ENCODE measurements at regions not wholly inside any gene's neighbourhood (a gene's known extent, or its start where the extent isn't known, plus 50 kb on each side); places are given as distances from the start of the nearest gene placed in this dataset.

DNA sequence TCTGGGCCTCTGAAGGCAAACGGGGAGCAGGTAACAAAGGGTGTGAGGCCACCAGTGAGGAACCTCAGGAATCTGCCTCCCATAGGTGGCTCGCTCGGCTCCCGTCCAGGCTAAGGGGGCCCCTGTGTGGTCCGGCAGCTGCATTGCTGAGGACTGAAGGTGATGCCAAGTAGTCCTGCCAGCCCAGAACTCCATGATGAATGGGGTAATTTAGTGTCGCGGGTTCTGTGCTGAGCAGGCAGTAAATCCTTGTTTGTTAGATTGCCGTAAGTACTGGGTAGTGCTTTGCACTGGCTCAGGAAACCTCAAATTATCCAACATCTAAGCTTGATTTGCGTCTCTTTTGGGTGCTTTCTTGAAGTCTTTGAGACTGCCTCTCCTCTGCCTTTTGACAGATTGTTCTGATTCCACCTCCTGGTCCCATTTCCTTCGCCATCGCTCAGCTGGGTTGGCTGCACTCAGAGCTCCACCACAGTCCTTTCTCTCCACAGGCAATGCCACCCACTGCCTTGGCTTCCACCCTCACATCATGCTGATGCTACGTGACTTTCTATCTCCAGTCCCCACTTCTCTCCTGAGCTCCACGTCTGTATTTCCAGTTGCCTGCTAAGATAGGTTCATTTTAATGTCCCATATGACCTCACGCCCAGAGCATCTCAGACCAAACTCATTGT lies 392.0 kb downstream of the FUT8 start:
- intact Hi-C loops (cut with DNase I): no loop called here
- ATAC-seq: no peak
- H3K27ac ChIP-seq: no peak overlapping the region
- H3K4me1 ChIP-seq: no peaks in the 10 kb centered on the region
- no peak for DNase-seq
- no peaks in the 10 kb centered on the region for H3K27me3 ChIP-seq
- TF ChIP-seq POLR2A (IDR thresholded peaks at IDR 0.05) (no peak), CTCF (IDR thresholded peaks at IDR 0.05) (no peak)
- no peaks in the 10 kb centered on the region for H3K36me3 ChIP-seq (replicated peaks in 1 of 2; ENCODE audit: insufficient read depth in 1 of 2, low read depth in 2 of 2)
- WGBS, 2 donors: 66 to 75% methylated on average over 10 to 13 of the region's 14 CpGs
- H3K9me3 ChIP-seq: peaks cover 0 to 12% (median 0%) of the 10 kb centered on the region in 3 donors
- no peak overlapping the region for H3K4me3 ChIP-seq

- H3K4me1 ChIP-seq: no peaks in the 10 kb centered on the region
- H3K27ac ChIP-seq: no peak overlapping the region
- ATAC-seq (no peak), DNase-seq (no peak)
- intact Hi-C loops (cut with DNase I): no loop called here
- H3K9me3 ChIP-seq: peaks cover 0 to 12% (median 0%) of the 10 kb centered on the region in 3 donors
- H3K4me3 ChIP-seq: no peak overlapping the region
- no peaks in the 10 kb centered on the region for H3K27me3 ChIP-seq
- no peak for TF ChIP-seq POLR2A (IDR thresholded peaks at IDR 0.05)
- TF ChIP-seq CTCF (IDR thresholded peaks at IDR 0.05): no peak
- WGBS, 2 donors: 76 to 77% methylated on average over 3 of the region's 3 CpGs
- H3K36me3 ChIP-seq (replicated peaks in 1 of 2; ENCODE audit: insufficient read depth in 1 of 2, low read depth in 2 of 2): no peaks in the 10 kb centered on the region
Measured at GRCh38 chr14:65805113-65805473, 392.6 kb downstream of the FUT8 start.

GRCh38 chr14:65808390-65808789 lies 395.9 kb downstream of the FUT8 start:
- H3K9me3 ChIP-seq: peaks cover 0 to 12% (median 0%) of the 10 kb centered on the region in 3 donors
- intact Hi-C loops (cut with DNase I): no loop called here
- no peaks in the 10 kb centered on the region for H3K27me3 ChIP-seq
- ATAC-seq (no peak), DNase-seq (no peak)
- H3K36me3 ChIP-seq (replicated peaks in 1 of 2; ENCODE audit: insufficient read depth in 1 of 2, low read depth in 2 of 2): no peaks in the 10 kb centered on the region
- no peak for TF ChIP-seq POLR2A (IDR thresholded peaks at IDR 0.05)
- H3K4me1 ChIP-seq: no peaks in the 10 kb centered on the region
- no peak overlapping the region for H3K27ac ChIP-seq
- H3K4me3 ChIP-seq: no peak overlapping the region
- 94 to 96% methylated on average over 2 of the region's 2 CpGs for WGBS, 2 donors

- Histone ChIP-seq H3K4me1 (no peaks in the 10 kb centered on the region), H3K9me3 (peaks cover 0 to 12% (median 0%) of the 10 kb centered on the region in 3 donors), H3K27ac (no peak overlapping the region), H3K27me3 (no peaks in the 10 kb centered on the region), H3K4me3 (no peak overlapping the region), H3K36me3 (replicated peaks in 1 of 2; ENCODE audit: insufficient read depth in 1 of 2, low read depth in 2 of 2) (no peaks in the 10 kb centered on the region)
- WGBS, 2 donors: 70 to 87% methylated on average over 1 of the region's 1 CpG
- ATAC-seq (no peak), DNase-seq (no peak)
- intact Hi-C loops (cut with DNase I): no loop called here
- TF ChIP-seq POLR2A (IDR thresholded peaks at IDR 0.05) (no peak), CTCF (IDR thresholded peaks at IDR 0.05) (no peak)
Measured at GRCh38 chr14:65810322-65810721, 397.8 kb downstream of the FUT8 start.

DNA sequence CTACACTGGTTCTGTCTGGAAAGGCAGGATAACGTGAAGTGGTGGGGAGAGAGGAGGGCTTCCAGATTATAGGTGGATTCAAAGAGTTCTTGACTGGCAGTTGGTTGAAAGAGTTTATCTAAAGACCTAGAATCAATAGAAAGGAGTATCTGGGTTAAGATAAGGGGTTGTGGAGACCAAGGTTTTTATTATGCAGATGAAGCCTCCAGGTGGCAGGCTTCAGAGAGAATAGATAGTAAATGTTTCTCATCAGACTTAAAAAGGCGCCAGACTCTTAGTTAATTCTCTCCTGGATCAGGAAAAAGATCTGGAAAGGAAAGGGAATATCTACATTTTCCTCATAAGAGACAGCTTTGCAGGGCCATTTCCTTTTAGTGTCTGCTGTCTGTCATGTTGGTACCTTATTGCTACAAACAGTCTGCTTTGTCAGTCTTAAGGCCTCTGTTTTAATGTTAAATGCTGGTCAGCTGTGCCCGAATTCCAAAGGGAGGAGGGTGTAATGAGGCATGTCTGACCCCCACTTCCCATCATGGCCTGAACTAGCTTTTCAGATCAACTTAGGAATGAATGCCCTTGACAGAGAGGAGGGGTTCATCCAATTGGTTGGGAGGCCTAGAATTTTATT lies 401.3 kb downstream of the FUT8 start:
- Histone ChIP-seq H3K4me1 (no peaks in the 10 kb centered on the region), H3K27me3 (no peaks in the 10 kb centered on the region), H3K4me3 (no peak overlapping the region), H3K36me3 (replicated peaks in 1 of 2; ENCODE audit: insufficient read depth in 1 of 2, low read depth in 2 of 2) (no peaks in the 10 kb centered on the region), H3K27ac (no peak overlapping the region), H3K9me3 (peaks cover 0 to 4% (median 0%) of the 10 kb centered on the region in 3 donors)
- DNase-seq (no peak), ATAC-seq (no peak)
- 71 to 76% methylated on average over 3 of the region's 3 CpGs for WGBS, 2 donors
- intact Hi-C loops (cut with DNase I): no loop called here
- TF ChIP-seq CTCF (IDR thresholded peaks at IDR 0.05) (no peak), POLR2A (IDR thresholded peaks at IDR 0.05) (no peak)

Data from body of pancreas (tissue), 4 donors.